ENCODE measurements at regions not wholly inside any gene's neighbourhood (a gene's known extent, or its start where the extent isn't known, plus 50 kb on each side); places are given as distances from the start of the nearest gene placed in this dataset.
"Not testable (repeated sequence)": the region's sequence is repeated elsewhere in the genome, so short reads cannot be mapped to it uniquely, and the experiment has no call there.

DNA sequence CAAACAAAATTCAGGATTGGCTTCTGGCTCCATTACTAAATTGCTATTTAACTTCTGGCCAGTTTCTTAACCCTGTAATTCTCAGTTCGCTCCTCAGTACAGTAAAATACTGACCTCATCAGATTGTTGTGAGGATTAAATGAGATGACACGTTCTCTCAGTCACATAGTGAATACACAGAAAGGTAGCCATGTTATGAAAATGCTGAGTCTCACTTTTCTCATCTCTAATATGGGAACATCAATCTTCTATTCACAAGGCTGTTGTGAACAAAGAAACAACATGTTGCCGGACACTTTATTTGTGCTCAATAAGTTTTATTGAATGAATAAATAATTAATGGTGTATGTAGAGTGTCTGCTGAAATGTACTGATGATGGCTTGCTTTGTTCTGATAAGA, 924.5 kb upstream of the GOT2 start:
- no peak for DNase-seq

DNA sequence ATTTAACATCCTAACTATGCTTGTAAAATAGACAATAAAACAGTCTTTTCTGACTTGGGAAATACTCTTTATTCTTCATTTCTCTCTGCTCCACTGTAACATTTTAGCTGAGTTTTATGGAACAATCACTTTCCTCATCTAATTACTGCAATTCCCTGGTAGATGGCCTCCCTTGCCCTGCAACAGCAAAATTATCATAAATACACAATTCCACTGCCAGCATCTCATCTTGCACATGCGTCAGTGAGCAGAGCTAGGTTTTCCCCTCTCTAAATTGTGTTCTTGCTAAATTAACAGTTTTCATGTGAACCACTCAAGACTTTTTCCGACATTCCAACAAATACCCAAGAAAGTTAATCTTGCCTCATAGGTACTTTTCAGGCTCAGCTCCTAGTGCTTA, 920.9 kb upstream of the GOT2 start:
- DNase-seq = no peak

DNA sequence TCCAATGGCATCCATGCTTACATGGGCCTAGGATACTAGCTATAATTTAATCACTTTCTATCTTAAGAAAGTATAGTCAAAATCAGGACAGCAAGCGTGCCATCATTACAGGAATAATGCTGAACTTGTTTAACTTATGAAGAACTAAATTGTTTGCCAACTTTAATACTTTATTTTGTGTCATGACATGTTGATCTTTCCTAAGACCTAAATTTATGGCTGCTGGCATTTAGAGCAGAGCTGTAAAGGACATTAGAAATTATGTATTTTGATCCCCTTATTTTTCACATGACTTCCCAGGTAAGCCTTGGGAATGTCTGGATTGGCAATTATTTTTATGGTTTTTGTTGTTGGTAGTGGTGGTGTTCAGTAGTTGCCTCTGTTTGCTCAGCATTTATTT, 920.3 kb upstream of the GOT2 start:
- no peak for DNase-seq

DNA sequence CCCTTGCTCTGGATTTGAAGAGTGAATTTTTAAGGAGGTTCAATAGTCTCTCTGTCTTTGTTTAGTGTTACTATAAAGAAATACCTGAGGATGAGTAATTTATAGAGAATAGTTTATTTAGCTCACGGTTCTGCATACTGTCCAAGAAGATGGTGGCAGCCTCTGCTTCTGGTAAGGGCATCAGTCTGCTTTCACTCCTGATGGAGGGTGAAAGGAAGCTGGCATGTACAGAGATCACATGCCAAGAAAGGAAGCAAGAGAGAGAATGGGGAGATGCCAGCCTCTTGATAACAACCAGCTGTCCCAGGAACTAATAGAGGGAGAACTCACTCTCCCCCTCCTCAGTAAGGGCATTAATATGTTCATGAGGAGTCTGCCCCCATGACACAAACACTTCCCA, 917.5 kb upstream of the GOT2 start:
- DNase-seq = no peak

DNA sequence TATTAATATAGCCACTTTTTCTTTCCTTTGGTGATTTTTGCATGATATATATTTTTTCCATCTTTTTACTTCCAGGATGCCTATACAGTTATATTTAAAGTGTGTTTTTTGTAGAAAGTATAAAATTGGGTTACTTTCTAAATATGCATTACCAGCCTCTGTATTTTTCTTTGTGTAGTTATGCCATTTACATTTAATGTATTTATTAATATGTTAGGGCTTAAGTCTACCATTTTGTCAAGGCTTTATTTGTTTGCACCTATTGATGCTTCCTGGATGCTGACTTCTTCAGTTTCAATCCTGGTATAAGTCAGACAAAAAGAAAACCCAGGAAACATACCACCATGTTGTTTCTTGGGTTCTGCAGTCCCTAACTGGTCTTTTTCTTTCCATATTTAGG, 911.1 kb upstream of the GOT2 start:
- no peak for DNase-seq

DNA sequence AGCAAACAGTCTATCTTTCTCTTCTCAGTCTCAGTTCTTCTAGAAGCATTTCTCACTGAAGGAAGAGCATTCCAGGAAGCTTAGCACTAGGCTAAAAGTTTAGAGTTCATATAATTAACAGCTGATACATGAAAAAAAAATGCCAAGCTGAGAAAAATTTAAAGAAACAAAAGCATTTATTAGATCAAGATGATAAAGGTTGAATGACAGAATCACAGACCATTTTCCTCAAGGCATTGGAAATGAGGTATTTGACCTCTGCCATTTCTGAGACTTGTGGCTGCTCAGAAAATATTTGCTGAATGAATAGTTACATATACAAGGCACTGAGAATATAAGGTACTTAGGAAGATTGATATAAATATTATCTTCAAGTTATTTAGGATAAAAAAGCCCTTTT, 901.6 kb upstream of the GOT2 start:
- DNase-seq = no peak

DNA sequence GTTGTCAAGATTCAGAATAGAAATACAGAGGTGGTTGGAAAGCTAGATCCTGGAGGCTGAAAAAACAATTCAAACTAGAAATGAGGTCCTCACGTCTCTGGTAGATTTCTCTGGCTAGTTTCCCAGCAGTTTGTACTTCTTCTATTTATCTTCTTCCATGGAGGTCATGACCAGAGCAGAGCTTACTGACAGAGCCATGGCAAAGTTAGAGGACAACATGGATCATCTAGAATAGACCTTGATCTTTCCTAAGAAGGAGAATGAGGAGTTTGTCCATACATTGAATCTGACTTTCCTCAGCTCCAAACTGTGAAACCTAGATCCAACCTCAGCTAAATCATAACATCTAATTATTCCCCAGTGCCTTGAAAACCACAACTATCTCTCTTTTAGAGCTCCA, 900.8 kb upstream of the GOT2 start:
- no peak for DNase-seq

DNA sequence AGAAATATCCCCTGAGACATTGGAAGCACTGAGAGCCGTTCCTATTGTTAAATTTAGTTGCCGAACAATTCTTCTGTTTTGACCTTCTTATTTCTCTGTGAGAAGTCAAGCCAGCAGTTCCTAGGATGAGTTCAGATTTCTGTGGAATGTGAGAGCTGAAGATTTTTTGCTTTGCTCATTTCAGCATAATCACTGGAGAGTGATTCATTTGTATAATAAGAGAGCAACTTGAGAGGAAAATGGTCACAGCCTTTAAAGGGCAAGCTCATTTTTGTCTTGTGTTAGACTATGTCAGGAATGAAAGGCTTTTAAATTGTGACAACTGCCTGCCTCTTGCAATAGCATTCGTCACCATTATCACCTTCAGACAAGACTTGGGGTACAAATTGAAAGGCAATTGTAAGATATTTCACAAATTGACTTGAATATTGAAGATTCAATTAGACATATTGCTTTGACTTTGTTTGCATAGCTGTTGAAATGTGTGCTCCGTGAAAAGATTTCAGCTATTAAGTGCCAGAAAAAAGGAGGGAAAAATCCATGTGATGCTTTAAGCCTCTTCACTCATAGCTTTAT, 900.0 kb upstream of the GOT2 start:
- no peak for DNase-seq

DNA sequence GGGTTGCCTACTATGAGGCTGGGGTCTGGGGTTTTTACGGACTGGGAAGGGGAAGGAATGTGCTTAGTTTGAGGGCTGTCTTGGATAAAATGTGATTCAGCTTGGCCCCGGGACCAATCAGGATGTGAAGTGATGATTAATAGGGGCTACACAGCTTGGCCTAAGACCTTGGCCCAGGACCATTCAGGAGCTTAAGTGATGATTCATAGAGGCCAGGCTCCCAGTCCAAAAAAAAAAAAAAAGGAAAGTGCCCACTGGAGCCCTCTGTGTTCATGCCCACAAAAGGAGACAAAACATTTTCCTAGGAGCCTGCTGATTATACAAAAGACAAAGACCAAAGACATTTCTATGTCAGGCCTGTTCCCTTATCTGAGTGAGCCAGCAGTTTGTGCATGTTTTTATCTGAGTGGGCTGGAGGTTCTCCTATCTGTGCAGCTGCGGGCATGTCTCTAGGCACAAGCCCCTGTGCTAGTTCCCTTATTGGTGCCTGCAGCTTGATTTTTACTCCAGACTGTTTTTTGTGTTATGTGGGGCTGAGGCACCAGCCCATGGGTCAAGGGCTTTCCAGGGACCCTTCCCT, 898.2 kb upstream of the GOT2 start:
- no peak for DNase-seq

DNA sequence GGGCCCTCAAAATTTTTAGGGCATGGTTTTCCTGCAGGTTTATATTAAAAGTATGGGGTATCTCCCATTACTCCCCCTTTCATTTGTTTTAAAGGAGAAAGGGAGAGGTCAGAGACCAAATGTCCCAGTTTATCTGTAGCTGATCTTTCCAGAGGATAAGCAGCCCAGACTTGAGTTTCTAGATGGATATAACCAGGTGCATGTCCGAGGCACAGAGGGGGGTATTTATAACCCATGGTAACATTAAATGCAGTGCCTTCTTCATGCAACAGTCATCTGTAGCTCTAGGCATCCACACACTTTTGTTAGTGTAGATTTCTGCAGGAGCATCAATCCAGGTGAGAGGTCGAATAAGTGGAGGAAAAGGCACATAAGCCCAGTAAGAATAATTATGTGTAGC, 890.3 kb upstream of the GOT2 start:
- not testable (repeated sequence) for DNase-seq

DNA sequence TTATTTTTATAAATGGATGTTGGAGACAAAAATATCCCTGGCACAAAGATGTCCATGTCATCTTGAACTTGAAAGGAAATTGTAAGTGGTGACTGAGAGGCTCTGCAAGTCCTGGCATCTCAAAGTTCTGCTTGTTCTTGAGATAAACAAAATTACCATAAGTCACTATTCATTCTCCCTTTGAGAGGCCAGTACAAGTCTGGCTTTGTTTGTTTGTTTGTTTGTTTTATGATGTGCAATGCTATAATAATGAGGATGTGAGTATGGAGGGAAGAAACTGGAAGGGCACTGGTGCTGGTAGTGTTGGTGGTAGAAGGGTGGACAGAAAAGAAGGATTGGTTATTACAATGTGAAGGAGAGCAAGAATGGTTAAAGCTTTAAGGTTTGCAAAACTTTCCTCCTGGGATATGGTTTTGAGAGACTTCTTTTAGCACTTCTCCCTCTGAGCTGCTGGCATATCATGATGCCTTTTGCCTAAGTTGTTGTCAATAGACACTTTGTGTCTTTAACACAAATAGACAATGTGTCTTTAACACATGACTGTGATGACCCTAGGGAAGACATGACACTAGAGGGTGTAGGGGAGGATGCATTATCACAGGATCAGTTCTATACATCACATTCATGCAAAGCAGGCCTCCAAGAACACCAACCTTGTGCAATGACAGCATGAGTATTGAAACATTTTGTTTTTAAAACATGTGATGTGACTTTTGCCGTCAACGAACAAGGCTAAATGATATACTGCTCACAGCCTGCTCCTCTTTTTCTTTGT, 880.5 kb upstream of the GOT2 start:
- no peak for DNase-seq

DNA sequence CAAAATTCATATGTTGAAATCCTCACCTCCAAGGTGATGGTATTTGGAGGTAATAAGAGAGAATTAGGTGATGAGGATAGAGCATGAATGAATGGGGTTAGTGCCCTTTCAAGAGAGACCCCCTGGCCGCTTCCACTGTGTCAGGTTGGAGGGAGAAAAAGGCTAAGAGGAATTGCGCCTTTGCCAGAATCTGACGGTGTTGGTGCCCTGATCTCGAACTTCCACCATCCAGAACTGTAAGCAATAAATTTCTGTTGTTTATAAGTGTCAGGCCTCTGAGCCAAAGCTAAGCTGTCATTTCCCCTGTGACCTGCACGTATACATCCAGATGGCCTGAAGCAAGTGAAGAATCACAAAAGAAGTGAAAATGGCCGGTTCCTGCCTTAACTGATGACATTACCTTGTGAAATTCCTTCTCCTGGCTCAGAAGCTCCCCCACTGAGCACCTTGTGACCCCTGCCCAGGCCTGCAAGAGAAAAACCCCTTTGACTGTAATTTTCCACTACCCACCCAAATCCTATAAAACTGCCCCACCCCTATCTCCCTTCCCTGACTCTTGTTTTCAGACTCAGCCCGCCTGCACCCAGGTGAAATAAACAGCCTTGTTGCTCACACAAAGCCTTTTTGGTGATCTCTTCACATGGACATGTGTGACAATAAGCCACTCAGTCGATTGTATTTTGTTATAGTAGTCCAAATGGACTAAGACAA, 878.9 kb upstream of the GOT2 start:
- not testable (repeated sequence) for DNase-seq

DNA sequence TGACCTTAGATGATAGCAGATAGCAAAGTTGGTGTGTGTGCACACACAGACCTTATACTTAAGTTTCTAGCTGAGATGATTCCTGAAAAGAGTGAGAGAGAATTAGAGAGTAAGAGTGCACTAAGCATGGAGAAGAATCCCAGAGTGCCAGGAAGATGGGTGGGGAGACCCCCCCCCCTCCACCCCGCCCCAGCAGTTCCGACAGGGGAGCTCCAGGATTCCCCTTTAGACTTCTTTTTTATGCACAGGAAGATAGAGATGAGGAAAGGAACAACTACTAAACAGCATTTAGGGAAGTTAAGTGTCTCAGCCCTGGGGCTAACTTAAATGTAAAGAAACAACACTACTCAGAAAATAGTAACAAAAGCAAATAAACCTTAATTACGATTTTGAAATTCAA, 878.0 kb upstream of the GOT2 start:
- DNase-seq = no peak

DNA sequence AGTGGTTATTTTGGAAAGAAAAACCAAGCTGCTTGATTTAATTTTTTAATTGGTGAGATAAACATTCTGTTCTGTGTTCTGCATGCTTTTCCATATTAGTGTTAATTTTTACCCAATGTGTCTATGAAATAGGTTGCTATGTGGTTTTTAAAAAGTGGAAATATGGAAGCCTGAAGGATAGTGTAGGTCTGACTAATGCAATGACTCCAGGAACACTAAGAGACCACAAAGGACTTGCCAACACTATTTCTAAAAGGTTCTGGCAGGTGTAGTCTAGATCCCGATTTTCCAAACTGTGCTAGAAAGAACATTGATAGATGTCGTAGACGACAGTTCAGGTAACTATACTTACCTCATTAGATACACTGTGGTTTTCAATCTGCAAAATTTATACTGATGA, 877.4 kb upstream of the GOT2 start:
- no peak for DNase-seq

DNA sequence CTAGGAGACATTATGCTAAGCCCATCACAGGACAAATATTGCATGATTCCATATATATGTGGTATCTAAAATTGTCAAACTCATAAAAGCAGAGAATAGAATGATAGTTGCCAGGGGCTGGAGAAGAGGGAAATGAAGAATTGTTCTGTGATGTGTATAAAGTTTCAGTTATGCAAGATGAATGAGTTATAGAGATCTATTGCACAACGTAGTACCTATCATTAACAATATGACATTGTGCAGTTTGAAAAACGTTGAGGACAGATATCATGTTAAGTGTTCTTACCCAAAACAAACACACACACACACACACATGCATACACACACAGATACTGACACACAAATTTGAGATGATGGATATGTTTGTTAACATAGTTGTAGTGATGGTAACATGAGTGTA, 871.6 kb upstream of the GOT2 start:
- no peak for DNase-seq

DNA sequence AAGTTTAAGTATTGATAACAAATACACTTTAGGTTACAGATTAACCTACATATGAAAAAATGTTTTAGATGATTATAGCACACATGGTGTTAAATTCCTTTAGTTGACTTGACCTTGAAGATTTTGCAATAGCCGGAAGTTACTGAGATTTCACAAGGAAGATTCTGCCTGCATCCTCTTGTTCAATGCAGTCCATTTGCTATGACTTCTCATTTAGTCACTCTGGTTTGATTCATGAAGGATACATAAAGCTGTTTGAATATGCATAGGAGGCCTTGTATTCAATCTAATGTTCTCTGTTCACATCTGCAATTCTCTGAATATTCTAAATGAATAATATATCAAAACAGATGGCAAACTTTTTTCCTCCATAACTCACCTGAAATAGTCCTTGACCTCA, 870.2 kb upstream of the GOT2 start:
- DNase-seq = no peak

DNA sequence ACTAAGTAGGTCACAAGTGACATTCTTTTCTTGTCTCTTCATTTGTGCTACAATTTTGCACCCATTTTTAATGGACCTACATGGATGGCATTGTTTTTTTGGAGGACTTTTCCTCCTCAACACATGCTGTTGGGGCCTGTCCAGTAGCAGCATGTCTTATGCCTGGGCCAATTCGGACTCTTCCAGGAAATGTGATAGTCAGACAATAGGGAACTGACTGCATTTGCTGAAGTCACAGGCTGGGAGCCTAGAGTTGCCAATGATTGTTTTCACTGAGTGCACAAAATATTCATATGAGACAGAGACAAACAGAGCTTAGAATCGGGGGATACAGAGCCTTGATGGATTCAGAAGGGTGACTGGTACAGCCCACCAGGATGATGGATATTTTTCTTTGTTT, 867.3 kb upstream of the GOT2 start:
- no peak for DNase-seq

DNA sequence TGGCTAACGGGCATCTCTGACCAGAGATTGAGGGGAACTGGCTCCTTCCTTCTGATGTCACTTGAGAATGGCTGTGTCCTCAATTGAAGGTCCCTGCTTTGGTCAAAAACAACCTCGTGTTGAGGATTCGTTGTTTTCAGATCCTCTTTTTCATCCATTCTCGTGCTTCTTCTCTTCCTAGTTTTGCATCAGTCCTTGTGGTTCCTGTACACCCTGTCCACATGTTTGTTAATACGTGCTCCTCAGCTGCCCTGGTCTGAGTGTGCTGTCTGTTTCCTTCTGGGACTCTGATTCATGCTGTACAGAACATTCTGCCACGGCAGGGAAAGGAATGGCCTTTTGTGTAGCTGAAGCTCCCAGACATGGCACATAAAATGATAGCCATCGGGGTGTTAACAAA, 863.2 kb upstream of the GOT2 start:
- no peak for DNase-seq

DNA sequence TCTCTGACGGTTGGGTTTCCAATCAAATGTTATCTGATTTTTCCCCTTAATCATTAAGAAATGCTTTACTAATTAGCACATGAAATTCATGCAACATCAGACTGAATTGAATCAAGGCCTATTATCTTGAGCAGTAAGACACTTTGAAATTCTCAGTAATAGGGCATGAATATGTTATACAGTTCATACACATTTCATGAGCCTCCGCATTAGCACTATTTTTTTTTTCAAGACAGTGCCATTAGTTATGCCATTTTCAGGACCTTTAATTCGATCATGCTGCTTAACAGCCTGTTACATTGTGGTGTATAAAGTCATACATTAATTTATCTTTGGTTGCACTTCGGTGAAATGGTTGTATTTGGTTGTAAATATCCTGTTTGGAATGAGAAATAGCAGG, 862.6 kb upstream of the GOT2 start:
- no peak for DNase-seq

DNA sequence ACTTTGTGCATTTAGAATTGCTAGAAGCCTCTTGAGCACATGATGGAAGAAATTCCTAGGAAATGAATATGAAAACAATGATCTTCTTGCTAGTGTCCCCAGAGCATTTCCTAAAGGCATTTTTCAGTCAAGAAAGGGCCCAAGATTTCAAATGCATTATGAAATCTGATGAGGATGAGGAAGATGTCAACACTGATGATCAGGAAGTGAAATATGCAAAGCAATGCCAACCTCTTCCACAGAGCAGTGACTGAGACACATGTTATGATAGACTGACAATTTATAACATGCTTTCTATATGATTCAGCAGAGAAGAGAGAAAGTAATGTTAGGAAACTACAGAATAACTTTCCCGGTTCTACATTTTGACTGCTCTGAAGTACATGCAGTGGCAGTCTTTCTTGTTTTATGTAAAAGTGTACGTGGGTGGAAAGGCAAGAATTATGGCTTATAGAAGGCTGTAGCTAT, 859.1 kb upstream of the GOT2 start:
- DNase-seq = no peak

DNA sequence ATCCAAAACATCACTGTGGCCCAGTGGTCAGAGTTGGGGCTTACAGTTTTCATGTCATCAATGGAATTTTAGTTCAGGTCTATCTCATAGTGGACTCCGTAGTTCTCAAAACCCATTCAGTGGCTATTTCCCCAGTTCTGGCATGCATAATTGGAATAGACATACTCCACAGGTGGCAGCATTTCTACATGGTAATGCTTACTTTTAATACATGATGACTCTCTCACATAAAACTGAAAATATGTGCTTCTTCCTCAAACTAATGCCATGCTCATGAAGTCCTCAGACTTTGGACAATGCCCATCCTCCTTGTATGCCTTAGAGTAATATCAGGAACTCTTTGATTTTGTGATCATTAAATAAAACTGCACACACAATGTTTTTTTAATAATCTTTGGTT, 857.4 kb upstream of the GOT2 start:
- DNase-seq = no peak

DNA sequence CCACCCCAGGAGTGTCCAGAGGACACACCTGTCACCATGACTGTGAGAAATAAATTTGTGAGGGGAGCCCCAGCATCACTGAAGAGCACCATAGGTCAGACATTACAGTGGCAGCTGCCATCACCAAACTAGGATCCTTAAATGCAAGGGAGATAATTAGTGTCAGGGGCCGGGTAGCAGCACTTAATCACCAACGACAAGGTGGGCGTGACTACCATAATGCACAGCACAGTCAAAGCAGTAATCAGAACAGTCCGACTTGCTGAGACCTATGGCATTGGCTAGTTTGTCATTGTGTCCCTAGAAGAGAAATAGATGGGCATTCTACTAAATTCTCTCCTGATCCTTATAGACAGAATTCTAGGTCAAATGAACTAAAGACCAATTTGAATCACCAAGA, 856.7 kb upstream of the GOT2 start:
- DNase-seq = no peak

DNA sequence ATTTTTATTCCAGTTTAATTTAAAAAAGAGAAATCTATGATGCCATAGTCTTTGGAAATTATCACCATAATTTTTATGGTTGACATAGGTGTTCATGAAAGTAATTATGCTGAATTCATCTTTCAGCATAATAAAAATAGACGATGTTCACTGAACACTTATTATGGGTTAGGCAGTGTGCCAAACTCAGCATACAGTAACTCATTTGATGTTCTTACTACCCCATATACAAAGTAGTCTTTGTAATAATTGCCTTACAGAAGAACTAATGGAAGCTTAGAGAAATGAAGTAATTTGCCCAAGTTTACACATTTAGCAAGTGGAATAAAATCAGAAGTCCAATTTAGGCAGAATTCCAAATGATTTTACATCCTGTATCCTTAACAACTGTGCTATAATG, 852.2 kb upstream of the GOT2 start:
- DNase-seq = no peak

DNA sequence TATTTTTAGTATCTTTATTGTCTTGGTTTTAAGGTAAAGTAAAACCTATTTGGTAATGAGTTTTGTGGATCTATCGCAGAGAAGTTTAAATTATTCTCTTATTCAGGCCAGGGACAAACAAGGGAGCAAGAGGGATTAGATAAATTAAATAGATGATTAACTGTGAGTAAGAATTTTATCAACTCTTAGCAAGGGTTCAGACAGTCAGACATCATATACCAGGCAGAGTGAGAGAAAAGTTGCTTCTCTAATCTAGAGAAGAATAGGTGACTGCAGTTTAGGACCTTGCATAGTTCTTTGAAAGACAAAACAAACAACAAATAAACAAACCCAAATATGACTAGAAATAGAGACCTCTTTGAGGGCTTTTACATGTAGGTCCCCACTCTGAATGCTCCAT, 840.2 kb upstream of the GOT2 start:
- no peak for DNase-seq
